Left lung (tissue), 4 donors: ENCODE measurements at regions not wholly inside any gene's neighbourhood (a gene's known extent, or its start where the extent isn't known, plus 50 kb on each side); places are given as distances from the start of the nearest gene placed in this dataset.

Experiments
- ATAC-seq: fragments of 200-7000 bp; cut with Tn5 transposase; one replicate; pipeline ENCODE4 v1.9.1; 2020; ENCODE audit warnings: moderate library complexity
- DNase-seq, 4 donors: peaks; one replicate each; pipeline ENCODE4 v3.0.0-alpha.2; 2013 to 2020
- H3K27ac ChIP-seq, 2 donors: fragments of 200-600 bp; sonication (generic) in 1 of 2; one replicate each; pipeline versions ENCODE4 v1.5.0 to v1.8.0; 2020 to 2021
- H3K27me3 ChIP-seq, 2 donors: fragments of 200-600 bp; sonication (generic) in 1 of 2; one replicate each; pipeline versions ENCODE4 v1.5.0 to v1.8.0; 2020 to 2021
- H3K36me3 ChIP-seq, 2 donors: fragments of 200-600 bp; sonication (generic) in 1 of 2; one replicate each; pipeline versions ENCODE4 v1.5.0 to v1.8.0; 2020 to 2021
- H3K4me1 ChIP-seq, 2 donors: fragments of 200-600 bp; one replicate each; pipeline ENCODE4 v1.8.0; 2021
- H3K4me3 ChIP-seq, 2 donors: fragments of 200-600 bp; sonication (generic) in 1 of 2; one replicate each; pipeline versions ENCODE4 v1.5.0 to v1.8.0; 2020 to 2021; ENCODE audit warnings: mild to moderate bottlenecking in 1 of 2
- H3K9me3 ChIP-seq, 2 donors: fragments of 200-600 bp; sonication (generic) in 1 of 2; one replicate each; pipeline versions ENCODE4 v1.5.0 to v1.8.0; 2020 to 2021
- intact Hi-C, 2 donors: fragments of 100-400 bp; cut with DNase I; formaldehyde crosslinking; loops; one replicate each; pipeline versions ENCODE4 v1.11.2 to v1.14.2; 2022
- TF ChIP-seq, protein P1 (sequence below), 2 donors: fragments of 200-600 bp; sonication (generic) in 1 of 2; IDR thresholded peaks; one replicate each; pipeline versions ENCODE4 v1.5.0 to v1.8.0; 2021; ENCODE audit warnings: antibody characterized with exemption in 2 of 2
- donor health status: DM: no; HTN: yes; CAD: no.
- donor health status: DM: no; HTN: no; CAD: no.

- DNase-seq (no peak), ATAC-seq (no peak)
- intact Hi-C loops: no loop called here
- Histone ChIP-seq H3K36me3 (no peaks in the 10 kb centered on the region), H3K9me3 (no peaks in the 10 kb centered on the region), H3K27ac (no peak overlapping the region), H3K4me3 (no peak overlapping the region), H3K27me3 (no peaks in the 10 kb centered on the region), H3K4me1 (no peaks in the 10 kb centered on the region)
- TF ChIP-seq, protein P1, sequence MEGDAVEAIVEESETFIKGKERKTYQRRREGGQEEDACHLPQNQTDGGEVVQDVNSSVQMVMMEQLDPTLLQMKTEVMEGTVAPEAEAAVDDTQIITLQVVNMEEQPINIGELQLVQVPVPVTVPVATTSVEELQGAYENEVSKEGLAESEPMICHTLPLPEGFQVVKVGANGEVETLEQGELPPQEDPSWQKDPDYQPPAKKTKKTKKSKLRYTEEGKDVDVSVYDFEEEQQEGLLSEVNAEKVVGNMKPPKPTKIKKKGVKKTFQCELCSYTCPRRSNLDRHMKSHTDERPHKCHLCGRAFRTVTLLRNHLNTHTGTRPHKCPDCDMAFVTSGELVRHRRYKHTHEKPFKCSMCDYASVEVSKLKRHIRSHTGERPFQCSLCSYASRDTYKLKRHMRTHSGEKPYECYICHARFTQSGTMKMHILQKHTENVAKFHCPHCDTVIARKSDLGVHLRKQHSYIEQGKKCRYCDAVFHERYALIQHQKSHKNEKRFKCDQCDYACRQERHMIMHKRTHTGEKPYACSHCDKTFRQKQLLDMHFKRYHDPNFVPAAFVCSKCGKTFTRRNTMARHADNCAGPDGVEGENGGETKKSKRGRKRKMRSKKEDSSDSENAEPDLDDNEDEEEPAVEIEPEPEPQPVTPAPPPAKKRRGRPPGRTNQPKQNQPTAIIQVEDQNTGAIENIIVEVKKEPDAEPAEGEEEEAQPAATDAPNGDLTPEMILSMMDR (IDR thresholded peaks at IDR 0.05): no peak
Measured at GRCh38 chr5:52255308-52255707, 532.4 kb upstream of the ITGA1 start.

- DNase-seq: no peak
- H3K36me3 ChIP-seq: no peaks in the 10 kb centered on the region
- no peaks in the 10 kb centered on the region for H3K4me1 ChIP-seq
- H3K9me3 ChIP-seq: no peaks in the 10 kb centered on the region
- H3K4me3 ChIP-seq: no peak overlapping the region
- TF ChIP-seq, protein P1 (IDR thresholded peaks at IDR 0.05): no peak
- intact Hi-C loops: no loop called here
- ATAC-seq: no peak
- no peaks in the 10 kb centered on the region for H3K27me3 ChIP-seq
- no peak overlapping the region for H3K27ac ChIP-seq
Measured at GRCh38 chr5:52262844-52263243, 524.9 kb upstream of the ITGA1 start.

DNA sequence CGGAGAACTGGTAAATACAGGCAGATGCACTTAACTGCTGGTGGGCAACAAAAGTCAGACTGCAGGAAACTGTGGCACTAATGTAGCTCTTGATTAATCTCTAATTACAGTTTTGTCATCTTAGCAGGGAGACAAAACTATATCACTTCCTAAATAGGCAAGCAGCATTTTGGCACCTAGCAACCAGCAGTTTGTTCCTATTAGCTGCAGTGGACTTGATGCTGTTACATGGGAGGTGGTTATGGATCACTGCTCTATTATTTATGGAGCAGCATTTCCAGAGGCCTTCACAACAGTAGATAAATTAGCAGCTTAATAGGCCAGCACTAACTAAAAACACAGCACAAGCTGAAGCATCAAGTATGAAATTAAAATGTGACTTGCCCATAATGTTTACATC is 518.3 kb upstream of the ITGA1 start:
- Histone ChIP-seq H3K36me3 (no peaks in the 10 kb centered on the region), H3K4me3 (no peak overlapping the region), H3K4me1 (no peaks in the 10 kb centered on the region), H3K9me3 (no peaks in the 10 kb centered on the region), H3K27ac (no peak overlapping the region), H3K27me3 (no peaks in the 10 kb centered on the region)
- DNase-seq (no peak), ATAC-seq (no peak)
- intact Hi-C loops: no loop called here
- TF ChIP-seq, protein P1 (IDR thresholded peaks at IDR 0.05): no peak

DNA sequence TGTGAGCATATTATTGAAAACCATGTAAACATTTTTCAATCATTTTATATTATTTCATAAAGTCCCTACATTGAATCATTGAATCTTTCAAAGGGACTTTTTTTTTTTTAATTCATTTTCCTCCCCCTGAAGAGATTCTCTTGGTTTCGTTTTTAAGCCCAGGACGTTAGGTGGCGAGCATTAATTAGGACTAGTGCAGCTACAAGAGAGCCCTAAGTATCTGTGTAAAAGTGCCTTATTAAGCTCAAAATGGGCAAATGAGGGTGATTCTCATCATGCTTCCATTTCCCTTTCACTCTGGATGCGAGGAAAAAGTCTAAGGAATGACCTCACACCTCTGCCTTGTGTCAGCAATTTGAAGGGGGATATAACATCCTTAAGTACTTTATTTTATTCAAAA is 517.9 kb upstream of the ITGA1 start:
- ATAC-seq (no peak), DNase-seq (no peak)
- H3K36me3 ChIP-seq: no peaks in the 10 kb centered on the region
- intact Hi-C loops: no loop called here
- no peaks in the 10 kb centered on the region for H3K4me1 ChIP-seq
- TF ChIP-seq, protein P1 (IDR thresholded peaks at IDR 0.05): no peak
- no peak overlapping the region for H3K27ac ChIP-seq
- no peaks in the 10 kb centered on the region for H3K9me3 ChIP-seq
- no peak overlapping the region for H3K4me3 ChIP-seq
- H3K27me3 ChIP-seq: no peaks in the 10 kb centered on the region

DNA sequence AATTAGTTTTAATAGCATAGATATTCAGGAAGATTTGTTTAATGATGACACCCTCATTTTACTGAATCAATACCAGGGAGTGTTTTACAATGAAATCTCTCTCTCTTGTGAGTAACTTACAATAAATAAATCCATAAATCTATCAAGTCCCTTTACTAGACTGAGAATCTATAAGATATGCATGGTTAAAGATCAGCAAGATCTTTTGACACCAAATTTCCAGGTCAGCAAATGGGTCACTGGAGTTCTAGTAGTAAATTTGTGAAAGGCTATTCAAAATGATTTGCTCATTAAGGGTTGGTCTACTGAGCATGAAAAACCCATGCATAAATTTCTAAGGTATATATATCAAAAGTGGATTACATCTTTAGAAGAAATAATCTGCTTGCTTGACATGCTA is 512.1 kb upstream of the ITGA1 start:
- Histone ChIP-seq H3K4me1 (no peaks in the 10 kb centered on the region), H3K9me3 (peaks cover 0 to 14% of the 10 kb centered on the region in 2 donors), H3K36me3 (no peaks in the 10 kb centered on the region), H3K4me3 (no peak overlapping the region), H3K27ac (no peak overlapping the region), H3K27me3 (no peaks in the 10 kb centered on the region)
- TF ChIP-seq, protein P1 (IDR thresholded peaks at IDR 0.05): no peak
- intact Hi-C loops: no loop called here
- DNase-seq: no peak
- no peak for ATAC-seq
